Pancreas (tissue), 10 donors: ENCODE measurements at regions not wholly inside any gene's neighbourhood (a gene's known extent, or its start where the extent isn't known, plus 50 kb on each side); places are given as distances from the start of the nearest gene placed in this dataset.

ENCODE experiments used
- ATAC-seq, 4 donors: fragments of 200-7000 bp; cut with Tn5 transposase; one replicate each; pipeline versions ENCODE4 v1.8.0 to v1.9.1; 2020; ENCODE audit warnings: mild to moderate bottlenecking in 4 of 4, moderate library complexity in 4 of 4
- DNase-seq, 6 donors: peaks; one replicate each; pipeline ENCODE4 v3.0.0-alpha.2; 2020
- FAIRE-seq: peaks from 2 replicates; lab custom pipeline; 2012; peaks lifted over from hg19 to GRCh38; lab: Jason Lieb, UNC
- H3K27ac ChIP-seq, 4 donors: fragments of 200-600 bp; sonication (generic); 1 replicate in 3 of 4; 2 replicates in 1 of 4; pipeline versions ENCODE4 v1.5.0 to v1.8.0; 2020
- H3K27me3 ChIP-seq, 4 donors: fragments of 200-600 bp; one replicate each; pipeline ENCODE4 v1.8.0; 2021
- H3K36me3 ChIP-seq, 3 donors: fragments of 200-600 bp; sonication (generic) in 1 of 3; one replicate each; pipeline versions ENCODE4 v1.5.0 to v1.8.0; 2020 to 2021
- H3K4me1 ChIP-seq, 3 donors: fragments of 200-600 bp; one replicate each; pipeline ENCODE4 v1.8.0; 2021
- H3K4me3 ChIP-seq, 4 donors: fragments of 200-600 bp; sonication (generic) in 2 of 4; one replicate each; pipeline versions ENCODE4 v1.5.0 to v1.8.0; 2020 to 2021
- H3K9me3 ChIP-seq, 4 donors: fragments of 200-600 bp; one replicate each; pipeline ENCODE4 v1.8.0; 2021
- CTCF ChIP-seq, 4 donors: fragments of 200-600 bp; sonication (generic) in 3 of 4; IDR thresholded peaks; one replicate each; pipeline versions ENCODE4 v1.5.0 to v1.8.0; 2021; ENCODE audit warnings: antibody characterized with exemption in 4 of 4
- WGBS, 2 donors: extraction: QIAGEN DNeasy Blood & Tissue Kit; methylation state at CpG; one replicate each; pipeline ENCODE4 v1.1.7; 2013; 5-methylcytosine and 5-hydroxymethylcytosine counted together
- intact Hi-C, 3 donors: fragments of 100-400 bp; cut with DNase I; formaldehyde crosslinking; loops; one replicate each; pipeline versions ENCODE4 v1.11.1 to v1.14.2; 2022
- donor health status: healthy with polysubstance abuse.
- donor health status: DM: no; HTN: no; CAD: no; lungs with moderate emphysema.
- donor health status: DM: no; HTN: no; CAD: no.
- donor health status: control.
- donor health status: control.
- donor health status: Bipolar disorder and iron deficiency.
- donor health status: DM: yes; HTN: yes; CAD: no.
- donor health status: DM: no; HTN: no; CAD: no.
- donor health status: DM: no; HTN: no; CAD: no.
- donor health status: DM: yes; HTN: yes; CAD: no.

GRCh38 chr9:7659766-7660165 lies 139.8 kb downstream of the DMAC1 start:
- WGBS, 2 donors, result 60 to 77% methylated on average over 4 of the region's 4 CpGs
- intact Hi-C loops, result no loop called here
- no peaks in the 10 kb centered on the region for H3K9me3 ChIP-seq
- FAIRE-seq, result no peak
- H3K27ac ChIP-seq, result no peak overlapping the region
- ATAC-seq, result no peak
- H3K4me1 ChIP-seq, result no peaks in the 10 kb centered on the region
- DNase-seq, result no peak
- TF ChIP-seq CTCF (IDR thresholded peaks at IDR 0.05), result no peak
- H3K36me3 ChIP-seq, result no peaks in the 10 kb centered on the region
- H3K27me3 ChIP-seq, result no peaks in the 10 kb centered on the region
- no peak overlapping the region for H3K4me3 ChIP-seq

GRCh38 chr9:7656636-7657035 lies 142.9 kb downstream of the DMAC1 start:
- 11 to 13% methylated on average over 5 of the region's 5 CpGs for WGBS, 2 donors
- H3K4me3 ChIP-seq, result no peak overlapping the region

GRCh38 chr9:7653262-7653661 lies 146.3 kb downstream of the DMAC1 start:
- Histone ChIP-seq H3K36me3 (no peaks in the 10 kb centered on the region), H3K4me3 (no peak overlapping the region), H3K27me3 (no peaks in the 10 kb centered on the region), H3K4me1 (no peaks in the 10 kb centered on the region), H3K9me3 (no peaks in the 10 kb centered on the region), H3K27ac (no peak overlapping the region)
- intact Hi-C loops, result no loop called here
- 18 to 23% methylated on average over 7 of the region's 7 CpGs for WGBS, 2 donors
- FAIRE-seq (no peak), ATAC-seq (peak in 2 of 4 donors; percentile 52 to 66), DNase-seq (peak in 1 of 6 donors; percentile 12)
- no peak for TF ChIP-seq CTCF (IDR thresholded peaks at IDR 0.05)

More at GRCh38 chr9:7656636-7657035, 142.9 kb downstream of the DMAC1 start:
- Histone ChIP-seq H3K4me1 (no peaks in the 10 kb centered on the region), H3K27ac (no peak overlapping the region), H3K36me3 (no peaks in the 10 kb centered on the region), H3K9me3 (no peaks in the 10 kb centered on the region), H3K27me3 (no peaks in the 10 kb centered on the region)
- ATAC-seq (peak in 3 of 4 donors; percentile 53 to 62 (median 56)), FAIRE-seq (no peak), DNase-seq (peak in 2 of 6 donors; percentile 11 to 16)
- intact Hi-C loops, result no loop called here
- no peak for TF ChIP-seq CTCF (IDR thresholded peaks at IDR 0.05)

GRCh38 chr9:7640231-7640630 lies 159.3 kb downstream of the DMAC1 start:
- no peak for ATAC-seq
- no peak overlapping the region for H3K27ac ChIP-seq

More at GRCh38 chr9:7640231-7640630, 159.3 kb downstream of the DMAC1 start:
- FAIRE-seq, result no peak
- Histone ChIP-seq H3K36me3 (no peaks in the 10 kb centered on the region), H3K27me3 (no peaks in the 10 kb centered on the region), H3K4me3 (no peak overlapping the region), H3K9me3 (no peaks in the 10 kb centered on the region), H3K4me1 (no peaks in the 10 kb centered on the region)
- intact Hi-C loops, result no loop called here
- TF ChIP-seq CTCF (IDR thresholded peaks at IDR 0.05), result no peak
- no peak for DNase-seq
